Panc1 (cell line): ENCODE measurements at regions not wholly inside any gene's neighbourhood (a gene's known extent, or its start where the extent isn't known, plus 50 kb on each side); places are given as distances from the start of the nearest gene placed in this dataset.

ENCODE experiments used
- ATAC-seq: fragments of 200-7000 bp; cut with Tn5 transposase; 2 replicates; pipeline ENCODE4 v1.9.1; 2020; ENCODE audit warnings: mild to moderate bottlenecking, moderate library complexity
- BruUV-seq: library from RNA; stranded (reverse); fragments of 400-500 nt; replicated peaks from 2 replicates; lab custom pipeline; 2021; lab: Mats Ljungman, UMichigan
- CTCF ChIA-PET: fragments of 300-600 bp; sonication (Branson Sonifier 250); formaldehyde crosslinking; loops from one replicate; lab custom pipeline; 2022; ENCODE audit warnings: antibody characterized with exemption; lab: Charles Lee
- POLR2A ChIA-PET: fragments of 300-600 bp; sonication (Branson Sonifier 250); formaldehyde crosslinking; loops from one replicate; lab custom pipeline; 2022; ENCODE audit warnings: antibody characterized with exemption; lab: Charles Lee
- DNase-seq: peaks from one replicate; pipeline ENCODE4 v3.0.0-alpha.2; 2010; ENCODE audit warnings: low read depth, low spot score
- H3K27ac ChIP-seq: 2 replicates; pipeline ENCODE4 v1.5.1; 2011; ENCODE audit warnings: mild to moderate bottlenecking, low read length, inconsistent platforms
- H3K27me3 ChIP-seq: fragments of 200-500 bp; sonication (Bioruptor generic); 2 replicates; pipeline ENCODE4 v1.6.0; 2014; ENCODE audit warnings: low read length, inconsistent platforms; ENCODE audit not compliant: control insufficient read depth, insufficient read depth
- H3K36me3 ChIP-seq: fragments of 200-500 bp; sonication (Bioruptor generic); 2 replicates; pipeline ENCODE4 v1.5.1; 2014; ENCODE audit warnings: inconsistent platforms, mild to moderate bottlenecking, low read length, moderate library complexity; ENCODE audit not compliant: control insufficient read depth, insufficient read depth
- H3K4me1 ChIP-seq: 2 replicates; pipeline ENCODE4 v1.5.1; 2011; ENCODE audit warnings: inconsistent platforms, mild to moderate bottlenecking, low read length, moderate library complexity; ENCODE audit not compliant: control insufficient read depth, insufficient read depth
- H3K4me3 ChIP-seq, 2 experiments: 2 replicates each; pipeline ENCODE4 v1.5.1; 2011 to 2012; ENCODE audit warnings: low read depth in 2 of 2, low read length in 2 of 2, mild to moderate bottlenecking in 2 of 2, inconsistent platforms in 1 of 2, moderate library complexity in 1 of 2
- H3K9me3 ChIP-seq: fragments of 200-500 bp; sonication (Bioruptor generic); 2 replicates; pipeline ENCODE4 v1.5.1; 2014; ENCODE audit warnings: low read depth, mild to moderate bottlenecking, inconsistent platforms, low read length, moderate library complexity; ENCODE audit not compliant: control insufficient read depth, insufficient read depth
- CTCF ChIP-seq: fragments of 450-650 bp; IDR thresholded peaks from 2 replicates; pipeline ENCODE4 v1.5.1; 2017; ENCODE audit warnings: mild to moderate bottlenecking
- POLR2AphosphoS5 ChIP-seq: IDR thresholded peaks from 2 replicates; pipeline ENCODE4 v1.6.1; 2012; ENCODE audit warnings: mild to moderate bottlenecking, low read depth, low read length, moderate library complexity
- SIN3A ChIP-seq: IDR thresholded peaks from 2 replicates; pipeline ENCODE4 v1.6.1; 2012; ENCODE audit warnings: low read depth, mild to moderate bottlenecking, low read length, moderate library complexity, borderline replicate concordance; ENCODE audit not compliant: insufficient read depth
- TCF7L2 ChIP-seq: IDR thresholded peaks from 2 replicates; pipeline ENCODE4 v1.6.1; 2011; ENCODE audit warnings: mild to moderate bottlenecking, low read depth, low read length, inconsistent platforms
- in situ Hi-C: cut with HindIII; loops from 2 replicates; pipeline ENCODE4 v1.10.0; 2016; ENCODE audit warnings: low sequenced_read_pairs, low pct_unique_long_range_greater_than_20kb
- intact Hi-C: fragments of 100-400 bp; cut with micrococcal nuclease; formaldehyde crosslinking; loops from one replicate; pipeline ENCODE4 v1.10.0; 2022; ENCODE audit not compliant: unreplicated experiment
- TF ChIP-seq, protein P1 (sequence below), 2 experiments: IDR thresholded peaks; 2 replicates each; pipeline ENCODE4 v1.6.1; 2011 to 2012; ENCODE audit warnings: low read depth in 2 of 2, control low read depth in 1 of 2, low read length in 1 of 2, mild to moderate bottlenecking in 1 of 2, moderate library complexity in 1 of 2; ENCODE audit not compliant: insufficient read depth in 1 of 2

DNA sequence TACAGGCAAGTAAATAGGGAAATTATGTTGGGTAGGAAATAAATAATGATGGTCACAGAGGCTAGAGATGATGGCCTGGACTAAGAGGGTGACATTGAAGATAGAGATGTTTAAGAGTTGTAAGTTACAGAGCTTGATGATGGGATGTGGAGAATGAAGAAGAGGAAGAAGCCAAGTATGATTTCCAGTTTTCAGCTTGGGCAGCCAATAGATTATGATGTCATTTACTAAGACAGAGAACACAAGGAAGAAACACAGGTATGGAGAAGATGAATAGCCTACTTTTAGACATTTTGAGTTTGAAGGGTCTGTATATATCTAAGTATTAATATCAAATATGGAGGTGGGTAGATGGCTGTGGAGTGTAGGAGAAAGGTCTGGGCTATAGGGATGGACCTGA is 56.0 kb upstream of the PRELP start:
- intact Hi-C loops (no loop called here), in situ Hi-C loops (no loop called here)
- Histone ChIP-seq H3K4me3 (no peak overlapping the region), H3K4me1 (no peaks in the 10 kb centered on the region), H3K27ac (no peak overlapping the region), H3K27me3 (0 out of 2 replicates have a peak, but pooled peaks cover 2% of the 10 kb centered on the region), H3K36me3 (no peaks in the 10 kb centered on the region), H3K9me3 (no peaks in the 10 kb centered on the region)
- CTCF ChIA-PET, result no interaction called here
- BruUV-seq, result no TSS peak
- DNase-seq (no peak), ATAC-seq (no peak)
- POLR2A ChIA-PET, result no interaction called here
- no peak for TF ChIP-seq SIN3A
- TF ChIP-seq TCF7L2, result no peak
- TF ChIP-seq, protein P1, sequence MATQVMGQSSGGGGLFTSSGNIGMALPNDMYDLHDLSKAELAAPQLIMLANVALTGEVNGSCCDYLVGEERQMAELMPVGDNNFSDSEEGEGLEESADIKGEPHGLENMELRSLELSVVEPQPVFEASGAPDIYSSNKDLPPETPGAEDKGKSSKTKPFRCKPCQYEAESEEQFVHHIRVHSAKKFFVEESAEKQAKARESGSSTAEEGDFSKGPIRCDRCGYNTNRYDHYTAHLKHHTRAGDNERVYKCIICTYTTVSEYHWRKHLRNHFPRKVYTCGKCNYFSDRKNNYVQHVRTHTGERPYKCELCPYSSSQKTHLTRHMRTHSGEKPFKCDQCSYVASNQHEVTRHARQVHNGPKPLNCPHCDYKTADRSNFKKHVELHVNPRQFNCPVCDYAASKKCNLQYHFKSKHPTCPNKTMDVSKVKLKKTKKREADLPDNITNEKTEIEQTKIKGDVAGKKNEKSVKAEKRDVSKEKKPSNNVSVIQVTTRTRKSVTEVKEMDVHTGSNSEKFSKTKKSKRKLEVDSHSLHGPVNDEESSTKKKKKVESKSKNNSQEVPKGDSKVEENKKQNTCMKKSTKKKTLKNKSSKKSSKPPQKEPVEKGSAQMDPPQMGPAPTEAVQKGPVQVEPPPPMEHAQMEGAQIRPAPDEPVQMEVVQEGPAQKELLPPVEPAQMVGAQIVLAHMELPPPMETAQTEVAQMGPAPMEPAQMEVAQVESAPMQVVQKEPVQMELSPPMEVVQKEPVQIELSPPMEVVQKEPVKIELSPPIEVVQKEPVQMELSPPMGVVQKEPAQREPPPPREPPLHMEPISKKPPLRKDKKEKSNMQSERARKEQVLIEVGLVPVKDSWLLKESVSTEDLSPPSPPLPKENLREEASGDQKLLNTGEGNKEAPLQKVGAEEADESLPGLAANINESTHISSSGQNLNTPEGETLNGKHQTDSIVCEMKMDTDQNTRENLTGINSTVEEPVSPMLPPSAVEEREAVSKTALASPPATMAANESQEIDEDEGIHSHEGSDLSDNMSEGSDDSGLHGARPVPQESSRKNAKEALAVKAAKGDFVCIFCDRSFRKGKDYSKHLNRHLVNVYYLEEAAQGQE (IDR thresholded peaks at IDR 0.05; ENCODE audit: insufficient read depth in 1 of 2, low read depth in 2 of 2, low read length in 1 of 2), result no peak
- TF ChIP-seq POLR2AphosphoS5, result no peak
- no peak for TF ChIP-seq CTCF

DNA sequence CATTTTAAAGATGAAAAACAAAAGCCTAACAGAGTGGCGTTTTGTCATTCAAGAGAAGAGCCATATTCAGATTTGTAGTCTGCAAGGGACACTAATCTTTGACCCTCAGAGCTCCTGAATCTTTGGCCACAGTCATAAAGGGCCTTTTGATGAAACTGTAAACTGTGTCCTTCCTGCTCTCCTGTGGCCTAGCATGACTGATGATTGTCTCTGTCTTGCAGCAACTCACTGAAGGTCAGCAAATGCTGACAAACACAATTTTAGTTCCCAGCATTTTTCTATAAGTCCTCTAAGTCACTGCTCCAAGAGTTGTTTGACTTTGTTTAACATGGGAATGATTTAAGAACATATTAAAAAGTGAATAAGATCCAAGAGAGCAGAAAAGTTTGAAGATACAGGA is 55.3 kb upstream of the PRELP start:
- ChIA-PET CTCF (no interaction called here), POLR2A (no interaction called here)
- no TSS peak for BruUV-seq
- Histone ChIP-seq H3K27ac (no peak overlapping the region), H3K4me1 (no peaks in the 10 kb centered on the region), H3K27me3 (0 out of 2 replicates have a peak, but pooled peaks cover 2% of the 10 kb centered on the region), H3K4me3 (no peak overlapping the region), H3K36me3 (no peaks in the 10 kb centered on the region), H3K9me3 (no peaks in the 10 kb centered on the region)
- DNase-seq (no peak), ATAC-seq (no peak)
- intact Hi-C loops, result no loop called here
- in situ Hi-C loops, result no loop called here
- TF ChIP-seq, protein P1 (IDR thresholded peaks at IDR 0.05; ENCODE audit: insufficient read depth in 1 of 2, low read depth in 2 of 2, low read length in 1 of 2), result no peak
- TF ChIP-seq SIN3A, result no peak
- no peak for TF ChIP-seq CTCF
- no peak for TF ChIP-seq TCF7L2
- TF ChIP-seq POLR2AphosphoS5, result no peak
